ENCODE measurements at regions not wholly inside any gene's neighbourhood (a gene's known extent, or its start where the extent isn't known, plus 50 kb on each side); places are given as distances from the start of the nearest gene placed in this dataset.

- no peak for TF ChIP-seq CTCF (conservative IDR thresholded peaks at IDR 0.05)
- TF ChIP-seq ZFX (IDR thresholded peaks at IDR 0.05): no peak
Observed at GRCh38 chr6:12351672-12352071, 61.5 kb downstream of the EDN1 start.

Data from C4-2B (cell line).